ENCODE measurements at regions not wholly inside any gene's neighbourhood (a gene's known extent, or its start where the extent isn't known, plus 50 kb on each side); places are given as distances from the start of the nearest gene placed in this dataset.

DNA sequence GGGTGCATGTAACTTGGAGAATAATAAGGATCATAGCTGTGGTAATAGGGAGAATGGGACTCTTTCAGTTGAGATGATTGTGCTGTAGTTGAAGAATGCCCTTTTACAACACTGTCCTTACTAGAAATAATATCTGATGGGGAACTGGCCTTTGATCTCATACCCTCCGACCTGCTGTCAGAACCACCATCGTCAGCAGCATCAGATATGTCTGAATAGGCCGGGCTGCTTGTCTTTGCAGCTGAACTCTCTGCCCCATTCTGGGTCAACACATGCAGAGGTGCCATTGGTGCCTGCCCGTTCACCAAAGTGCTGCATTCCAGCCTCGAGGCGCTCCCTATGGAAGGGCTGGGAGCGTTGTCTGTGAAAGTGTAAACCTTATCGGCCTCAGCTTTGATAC is 99.1 kb downstream of the ZNF608 start:
- no peak overlapping the region for H3K27ac ChIP-seq
- TF ChIP-seq, protein P1, sequence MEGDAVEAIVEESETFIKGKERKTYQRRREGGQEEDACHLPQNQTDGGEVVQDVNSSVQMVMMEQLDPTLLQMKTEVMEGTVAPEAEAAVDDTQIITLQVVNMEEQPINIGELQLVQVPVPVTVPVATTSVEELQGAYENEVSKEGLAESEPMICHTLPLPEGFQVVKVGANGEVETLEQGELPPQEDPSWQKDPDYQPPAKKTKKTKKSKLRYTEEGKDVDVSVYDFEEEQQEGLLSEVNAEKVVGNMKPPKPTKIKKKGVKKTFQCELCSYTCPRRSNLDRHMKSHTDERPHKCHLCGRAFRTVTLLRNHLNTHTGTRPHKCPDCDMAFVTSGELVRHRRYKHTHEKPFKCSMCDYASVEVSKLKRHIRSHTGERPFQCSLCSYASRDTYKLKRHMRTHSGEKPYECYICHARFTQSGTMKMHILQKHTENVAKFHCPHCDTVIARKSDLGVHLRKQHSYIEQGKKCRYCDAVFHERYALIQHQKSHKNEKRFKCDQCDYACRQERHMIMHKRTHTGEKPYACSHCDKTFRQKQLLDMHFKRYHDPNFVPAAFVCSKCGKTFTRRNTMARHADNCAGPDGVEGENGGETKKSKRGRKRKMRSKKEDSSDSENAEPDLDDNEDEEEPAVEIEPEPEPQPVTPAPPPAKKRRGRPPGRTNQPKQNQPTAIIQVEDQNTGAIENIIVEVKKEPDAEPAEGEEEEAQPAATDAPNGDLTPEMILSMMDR (IDR thresholded peaks at IDR 0.05), result no peak
- no peak overlapping the region for H3K4me3 ChIP-seq
- no peak for DNase-seq (ENCODE audit: low spot score)

DNA sequence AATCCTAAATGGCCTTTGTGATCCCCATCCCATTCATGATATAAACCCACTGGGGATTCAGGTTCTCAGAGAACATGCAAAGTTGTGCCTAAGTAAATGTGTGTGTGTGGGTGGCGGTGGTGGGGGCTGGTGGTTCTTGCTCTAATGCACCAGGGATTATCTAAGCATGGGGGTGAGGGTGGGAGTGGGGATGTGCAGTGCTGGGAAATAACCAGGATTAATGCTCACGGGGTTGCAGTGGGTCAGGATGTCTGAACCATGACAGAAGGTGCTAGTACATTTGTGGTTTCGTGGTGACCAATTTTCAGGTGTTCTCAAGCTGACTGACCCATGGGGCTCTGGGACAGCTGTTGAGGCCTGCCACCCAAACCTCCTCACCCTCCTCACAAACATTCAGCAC is 101.0 kb downstream of the ZNF608 start:
- H3K27ac ChIP-seq, result no peak overlapping the region
- H3K4me3 ChIP-seq, result no peak overlapping the region
- no peak for DNase-seq (ENCODE audit: low spot score)
- TF ChIP-seq, protein P1 (IDR thresholded peaks at IDR 0.05), result no peak

- TF ChIP-seq, protein P1 (IDR thresholded peaks at IDR 0.05), result no peak
- no peak for DNase-seq (ENCODE audit: low spot score)
- no peak overlapping the region for H3K27ac ChIP-seq
These were observed 101.9 kb downstream of the ZNF608 start for GRCh38 chr5:124644582-124644981.

DNA sequence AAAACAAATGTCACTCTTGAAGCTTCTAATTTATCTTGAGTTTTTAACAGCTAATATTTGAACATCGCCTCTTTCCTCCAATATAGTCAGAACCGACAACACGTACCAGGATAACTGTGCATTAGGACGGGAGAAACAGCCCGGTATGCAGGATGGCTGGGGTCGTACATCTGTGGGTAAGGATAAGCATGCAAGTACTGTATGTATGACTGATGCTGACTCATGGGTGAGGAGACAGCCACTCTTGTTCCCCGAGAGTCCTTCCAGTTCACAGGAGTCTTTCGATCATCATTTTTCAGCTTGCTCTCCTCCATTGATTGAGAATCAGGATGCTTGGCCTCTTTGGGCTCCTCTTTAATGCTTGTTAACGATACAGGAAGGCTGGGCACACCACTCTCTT is 102.3 kb downstream of the ZNF608 start:
- no peak overlapping the region for H3K27ac ChIP-seq
- DNase-seq (ENCODE audit: low spot score), result no peak
- TF ChIP-seq, protein P1 (IDR thresholded peaks at IDR 0.05), result no peak
- no peak overlapping the region for H3K4me3 ChIP-seq

More at GRCh38 chr5:124644582-124644981, 101.9 kb downstream of the ZNF608 start:
- no peak overlapping the region for H3K4me3 ChIP-seq

- DNase-seq (ENCODE audit: low spot score), result no peak
- Histone ChIP-seq H3K27ac (no peak overlapping the region), H3K4me3 (no peak overlapping the region)
- TF ChIP-seq, protein P1 (IDR thresholded peaks at IDR 0.05), result no peak
These were observed 103.1 kb downstream of the ZNF608 start for GRCh38 chr5:124643336-124643735.

DNA sequence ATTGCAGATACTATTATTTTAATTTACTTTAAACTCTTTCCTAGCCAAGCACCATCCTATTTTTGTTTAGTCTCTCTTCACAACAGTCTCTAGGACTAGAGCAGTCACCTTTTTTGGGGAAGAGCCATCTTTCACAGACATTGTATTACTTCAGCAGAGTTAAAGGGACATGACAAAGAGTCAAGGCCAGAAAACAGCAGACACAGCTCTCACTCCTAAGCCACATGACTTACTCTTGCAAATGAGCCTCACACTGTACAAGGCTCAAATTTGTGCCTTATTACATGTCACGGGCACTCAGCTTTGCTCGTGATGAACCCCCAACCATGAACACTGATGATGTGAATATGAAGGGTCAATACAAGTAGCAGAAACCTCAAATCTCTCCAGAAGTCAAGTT is 104.3 kb downstream of the ZNF608 start:
- H3K27ac ChIP-seq, result no peak overlapping the region
- no peak for DNase-seq (ENCODE audit: low spot score)
- TF ChIP-seq, protein P1 (IDR thresholded peaks at IDR 0.05), result no peak
- no peak overlapping the region for H3K4me3 ChIP-seq

- no peak for DNase-seq (ENCODE audit: low spot score)
- TF ChIP-seq, protein P1 (IDR thresholded peaks at IDR 0.05), result no peak
- Histone ChIP-seq H3K4me3 (no peak overlapping the region), H3K27ac (no peak overlapping the region)
These were observed 105.2 kb downstream of the ZNF608 start for GRCh38 chr5:124641154-124641792.
